WTC11 (cell line): ENCODE measurements at regions not wholly inside any gene's neighbourhood (a gene's known extent, or its start where the extent isn't known, plus 50 kb on each side); places are given as distances from the start of the nearest gene placed in this dataset.

ENCODE experiments used
- ATAC-seq: fragments of 200-7000 bp; cut with Tn5 transposase; 2 replicates; pipeline ENCODE4 v1.10.0; 2021; ENCODE audit warnings: mild to moderate bottlenecking, moderate library complexity
- CTCF ChIA-PET: fragments of 300-600 bp; sonication (Branson Sonifier 250); formaldehyde crosslinking; loops from one replicate; lab custom pipeline; 2021; ENCODE audit warnings: antibody characterized with exemption; lab: Charles Lee
- POLR2A ChIA-PET: fragments of 350-600 bp; sonication (Branson Sonifier 250); formaldehyde crosslinking; loops from one replicate; lab custom pipeline; 2021; ENCODE audit warnings: antibody characterized with exemption; lab: Charles Lee
- DNase-seq: peaks from one replicate; pipeline ENCODE4 v3.0.0; 2021; ENCODE audit warnings: low spot score
- H3K27ac Mint-ChIP-seq: 2 replicates; pipeline ENCODE4 v1.8.0; 2021; ENCODE audit warnings: mixed read lengths
- H3K27me3 Mint-ChIP-seq: 2 replicates; pipeline ENCODE4 v1.8.0; 2021; ENCODE audit warnings: low read depth, mild to moderate bottlenecking, moderate library complexity, mixed read lengths
- H3K36me3 Mint-ChIP-seq: 2 replicates; pipeline ENCODE4 v1.8.0; 2021; ENCODE audit warnings: mixed read lengths
- H3K4me1 Mint-ChIP-seq: 2 replicates; pipeline ENCODE4 v1.8.0; 2022; ENCODE audit warnings: mixed read lengths
- H3K4me3 Mint-ChIP-seq: 2 replicates; pipeline ENCODE4 v1.8.0; 2021; ENCODE audit warnings: mild to moderate bottlenecking, moderate library complexity, mixed read lengths
- H3K9me3 Mint-ChIP-seq: 2 replicates; pipeline ENCODE4 v1.8.0; 2021; ENCODE audit warnings: mixed read lengths
- CBFB ChIP-seq: sonication (generic); formaldehyde crosslinking; IDR thresholded peaks from 2 replicates; pipeline ENCODE4 v1.8.1; 2022; ENCODE audit warnings: mild to moderate bottlenecking, low read depth, missing genetic modification reagents
- ERG ChIP-seq: fragments of 250-450 bp; sonication (Bioruptor Pico); IDR thresholded peaks from 2 replicates; pipeline ENCODE4 v1.8.0; 2021; ENCODE audit warnings: mild to moderate bottlenecking
- ESRRA ChIP-seq: sonication (generic); formaldehyde crosslinking; IDR thresholded peaks from 2 replicates; pipeline ENCODE4 v1.8.1; 2022; ENCODE audit warnings: mild to moderate bottlenecking, missing genetic modification reagents, borderline replicate concordance
- FOXJ3 ChIP-seq: sonication (generic); formaldehyde crosslinking; IDR thresholded peaks from 2 replicates; pipeline ENCODE4 v1.9.0; 2021; ENCODE audit warnings: missing genetic modification reagents, mild to moderate bottlenecking, borderline replicate concordance
- FOXK1 ChIP-seq: sonication (generic); formaldehyde crosslinking; IDR thresholded peaks from 2 replicates; pipeline ENCODE4 v1.8.0; 2022; ENCODE audit warnings: mild to moderate bottlenecking, moderate library complexity, missing genetic modification reagents
- NFATC4 ChIP-seq: fragments of 250-450 bp; sonication (Bioruptor Pico); IDR thresholded peaks from 2 replicates; pipeline ENCODE4 v1.9.0; 2021; ENCODE audit warnings: mild to moderate bottlenecking
- NR3C1 ChIP-seq: sonication (generic); formaldehyde crosslinking; conservative IDR thresholded peaks from 2 replicates; pipeline ENCODE4 v1.8.1; 2023; ENCODE audit warnings: low read depth, mild to moderate bottlenecking, missing genetic modification reagents
- PRRX2 ChIP-seq: fragments of 250-450 bp; sonication (Bioruptor Pico); IDR thresholded peaks from 2 replicates; pipeline ENCODE4 v1.8.0; 2021; ENCODE audit warnings: mild to moderate bottlenecking
- RELA ChIP-seq: sonication (generic); formaldehyde crosslinking; IDR thresholded peaks from 2 replicates; pipeline ENCODE4 v1.8.1; 2022; ENCODE audit warnings: missing genetic modification reagents, mild to moderate bottlenecking, borderline replicate concordance
- SMAD4 ChIP-seq: sonication (generic); formaldehyde crosslinking; IDR thresholded peaks from 2 replicates; pipeline ENCODE4 v1.8.0; 2022; ENCODE audit warnings: mild to moderate bottlenecking, missing genetic modification reagents
- STAT6 ChIP-seq: sonication (generic); formaldehyde crosslinking; conservative IDR thresholded peaks from 2 replicates; pipeline ENCODE4 v1.8.1; 2023; ENCODE audit warnings: mild to moderate bottlenecking, low read depth, missing genetic modification reagents, moderate library complexity
- ZNF263 ChIP-seq: sonication (generic); formaldehyde crosslinking; IDR thresholded peaks from 2 replicates; pipeline ENCODE4 v1.8.1; 2022; ENCODE audit warnings: low read depth, mild to moderate bottlenecking, moderate library complexity, missing genetic modification reagents
- ZNF317 ChIP-seq: sonication (generic); formaldehyde crosslinking; IDR thresholded peaks from 2 replicates; pipeline ENCODE4 v1.8.1; 2023; ENCODE audit warnings: low read depth, mild to moderate bottlenecking, moderate library complexity, missing genetic modification reagents, borderline replicate concordance
- ZNF532 ChIP-seq: fragments of 250-450 bp; sonication (Bioruptor Pico); IDR thresholded peaks from 2 replicates; pipeline ENCODE4 v1.9.0; 2021; ENCODE audit warnings: mild to moderate bottlenecking, borderline replicate concordance
- TF ChIP-seq, protein P1 (sequence below): sonication (generic); formaldehyde crosslinking; IDR thresholded peaks from 2 replicates; pipeline ENCODE4 v1.8.1; 2023; ENCODE audit warnings: mild to moderate bottlenecking, moderate library complexity, missing genetic modification reagents
- TF ChIP-seq, protein P2 (sequence below): sonication (generic); formaldehyde crosslinking; IDR thresholded peaks from 2 replicates; pipeline ENCODE4 v1.8.0; 2022; ENCODE audit warnings: missing genetic modification reagents
- TF ChIP-seq, protein P3 (sequence below): fragments of 250-450 bp; sonication (Bioruptor Pico); IDR thresholded peaks from 2 replicates; pipeline ENCODE4 v1.9.0; 2021; ENCODE audit warnings: mild to moderate bottlenecking
- TF ChIP-seq, protein P4 (sequence below): sonication (generic); formaldehyde crosslinking; IDR thresholded peaks from 2 replicates; pipeline ENCODE4 v1.8.1; 2023; ENCODE audit warnings: mild to moderate bottlenecking, missing genetic modification reagents

- Mint-ChIP-seq H3K4me1 (peaks cover 38% of the 10 kb centered on the region), H3K27ac (no peak overlapping the region), H3K9me3 (no peaks in the 10 kb centered on the region), H3K4me3 (no peak overlapping the region), H3K27me3 (no peaks in the 10 kb centered on the region), H3K36me3 (no peaks in the 10 kb centered on the region)
- TF ChIP-seq ESRRA (CRISPR knock-in tag) = no peak
- no peak for TF ChIP-seq STAT6 (CRISPR knock-in tag)
- ATAC-seq (no peak), DNase-seq (no peak)
- ChIA-PET POLR2A (no interaction called here), CTCF (interaction anchor here (1.2 kb wide), 1 partner anchor 9 kb away, joined by 6 read pairs; no protein-coding TSS in a partner anchor)
Observed at GRCh38 chr6:132971676-132972075, 157.3 kb downstream of the RPS12 start.

GRCh38 chr6:132972254-132972653, 157.9 kb downstream of the RPS12 start:
- POLR2A ChIA-PET = no interaction called here
- peaks cover 37% of the 10 kb centered on the region for H3K4me1 Mint-ChIP-seq
- H3K36me3 Mint-ChIP-seq = no peaks in the 10 kb centered on the region
- no peak for DNase-seq
- no peak for ATAC-seq
- no peak overlapping the region for H3K27ac Mint-ChIP-seq
- CTCF ChIA-PET = interaction anchor here (1.2 kb wide), 1 partner anchor 9 kb away, joined by 6 read pairs; no protein-coding TSS in a partner anchor
- no peaks in the 10 kb centered on the region for H3K27me3 Mint-ChIP-seq
- no peak overlapping the region for H3K4me3 Mint-ChIP-seq
- no peaks in the 10 kb centered on the region for H3K9me3 Mint-ChIP-seq
- TF ChIP-seq ZNF263 (CRISPR knock-in tag) (no peak), PRRX2 (CRISPR knock-in tag) (no peak), ZNF317 (CRISPR knock-in tag) (no peak), ZNF532 (CRISPR knock-in tag) (no peak), SMAD4 (CRISPR knock-in tag) (no peak), NR3C1 (CRISPR knock-in tag) (no peak), FOXK1 (CRISPR knock-in tag) (no peak), CBFB (no peak), ERG (CRISPR knock-in tag) (no peak), RELA (CRISPR knock-in tag) (no peak), FOXJ3 (no peak), NFATC4 (CRISPR knock-in tag) (no peak)
- TF ChIP-seq, protein P1, sequence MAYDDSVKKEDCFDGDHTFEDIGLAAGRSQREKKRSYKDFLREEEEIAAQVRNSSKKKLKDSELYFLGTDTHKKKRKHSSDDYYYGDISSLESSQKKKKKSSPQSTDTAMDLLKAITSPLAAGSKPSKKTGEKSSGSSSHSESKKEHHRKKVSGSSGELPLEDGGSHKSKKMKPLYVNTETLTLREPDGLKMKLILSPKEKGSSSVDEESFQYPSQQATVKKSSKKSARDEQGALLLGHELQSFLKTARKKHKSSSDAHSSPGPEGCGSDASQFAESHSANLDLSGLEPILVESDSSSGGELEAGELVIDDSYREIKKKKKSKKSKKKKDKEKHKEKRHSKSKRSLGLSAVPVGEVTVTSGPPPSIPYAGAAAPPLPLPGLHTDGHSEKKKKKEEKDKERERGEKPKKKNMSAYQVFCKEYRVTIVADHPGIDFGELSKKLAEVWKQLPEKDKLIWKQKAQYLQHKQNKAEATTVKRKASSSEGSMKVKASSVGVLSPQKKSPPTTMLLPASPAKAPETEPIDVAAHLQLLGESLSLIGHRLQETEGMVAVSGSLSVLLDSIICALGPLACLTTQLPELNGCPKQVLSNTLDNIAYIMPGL (CRISPR knock-in tag) = no peak
- TF ChIP-seq, protein P2, sequence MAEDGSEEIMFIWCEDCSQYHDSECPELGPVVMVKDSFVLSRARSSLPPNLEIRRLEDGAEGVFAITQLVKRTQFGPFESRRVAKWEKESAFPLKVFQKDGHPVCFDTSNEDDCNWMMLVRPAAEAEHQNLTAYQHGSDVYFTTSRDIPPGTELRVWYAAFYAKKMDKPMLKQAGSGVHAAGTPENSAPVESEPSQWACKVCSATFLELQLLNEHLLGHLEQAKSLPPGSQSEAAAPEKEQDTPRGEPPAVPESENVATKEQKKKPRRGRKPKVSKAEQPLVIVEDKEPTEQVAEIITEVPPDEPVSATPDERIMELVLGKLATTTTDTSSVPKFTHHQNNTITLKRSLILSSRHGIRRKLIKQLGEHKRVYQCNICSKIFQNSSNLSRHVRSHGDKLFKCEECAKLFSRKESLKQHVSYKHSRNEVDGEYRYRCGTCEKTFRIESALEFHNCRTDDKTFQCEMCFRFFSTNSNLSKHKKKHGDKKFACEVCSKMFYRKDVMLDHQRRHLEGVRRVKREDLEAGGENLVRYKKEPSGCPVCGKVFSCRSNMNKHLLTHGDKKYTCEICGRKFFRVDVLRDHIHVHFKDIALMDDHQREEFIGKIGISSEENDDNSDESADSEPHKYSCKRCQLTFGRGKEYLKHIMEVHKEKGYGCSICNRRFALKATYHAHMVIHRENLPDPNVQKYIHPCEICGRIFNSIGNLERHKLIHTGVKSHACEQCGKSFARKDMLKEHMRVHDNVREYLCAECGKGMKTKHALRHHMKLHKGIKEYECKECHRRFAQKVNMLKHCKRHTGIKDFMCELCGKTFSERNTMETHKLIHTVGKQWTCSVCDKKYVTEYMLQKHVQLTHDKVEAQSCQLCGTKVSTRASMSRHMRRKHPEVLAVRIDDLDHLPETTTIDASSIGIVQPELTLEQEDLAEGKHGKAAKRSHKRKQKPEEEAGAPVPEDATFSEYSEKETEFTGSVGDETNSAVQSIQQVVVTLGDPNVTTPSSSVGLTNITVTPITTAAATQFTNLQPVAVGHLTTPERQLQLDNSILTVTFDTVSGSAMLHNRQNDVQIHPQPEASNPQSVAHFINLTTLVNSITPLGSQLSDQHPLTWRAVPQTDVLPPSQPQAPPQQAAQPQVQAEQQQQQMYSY = no peak
- TF ChIP-seq, protein P3, sequence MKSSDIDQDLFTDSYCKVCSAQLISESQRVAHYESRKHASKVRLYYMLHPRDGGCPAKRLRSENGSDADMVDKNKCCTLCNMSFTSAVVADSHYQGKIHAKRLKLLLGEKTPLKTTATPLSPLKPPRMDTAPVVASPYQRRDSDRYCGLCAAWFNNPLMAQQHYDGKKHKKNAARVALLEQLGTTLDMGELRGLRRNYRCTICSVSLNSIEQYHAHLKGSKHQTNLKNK (CRISPR knock-in tag) = no peak
- TF ChIP-seq, protein P4, sequence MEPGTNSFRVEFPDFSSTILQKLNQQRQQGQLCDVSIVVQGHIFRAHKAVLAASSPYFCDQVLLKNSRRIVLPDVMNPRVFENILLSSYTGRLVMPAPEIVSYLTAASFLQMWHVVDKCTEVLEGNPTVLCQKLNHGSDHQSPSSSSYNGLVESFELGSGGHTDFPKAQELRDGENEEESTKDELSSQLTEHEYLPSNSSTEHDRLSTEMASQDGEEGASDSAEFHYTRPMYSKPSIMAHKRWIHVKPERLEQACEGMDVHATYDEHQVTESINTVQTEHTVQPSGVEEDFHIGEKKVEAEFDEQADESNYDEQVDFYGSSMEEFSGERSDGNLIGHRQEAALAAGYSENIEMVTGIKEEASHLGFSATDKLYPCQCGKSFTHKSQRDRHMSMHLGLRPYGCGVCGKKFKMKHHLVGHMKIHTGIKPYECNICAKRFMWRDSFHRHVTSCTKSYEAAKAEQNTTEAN = no peak
